Naive thymus-derived CD4-positive, alpha-beta T cell (primary cell): ENCODE measurements at regions not wholly inside any gene's neighbourhood (a gene's known extent, or its start where the extent isn't known, plus 50 kb on each side); places are given as distances from the start of the nearest gene placed in this dataset.

Experiments
- ATAC-seq: fragments of 150-1000 bp; cut with Tn5 transposase; 2 replicates; pipeline ENCODE4 v1.10.0; 2021; ENCODE audit warnings: mild to moderate bottlenecking, moderate library complexity
- CTCF ChIA-PET: fragments of 350-600 bp; sonication (Branson Sonifier 250); formaldehyde crosslinking; loops from one replicate; lab custom pipeline; 2021; ENCODE audit warnings: antibody characterized with exemption; lab: Charles Lee
- POLR2A ChIA-PET: fragments of 350-600 bp; sonication (Branson Sonifier 250); formaldehyde crosslinking; loops from one replicate; lab custom pipeline; 2021; ENCODE audit warnings: antibody characterized with exemption, inconsistent platforms; lab: Charles Lee
- DNase-seq, 9 donors: peaks; one replicate each; pipeline versions ENCODE4 v3.0.0 to v3.0.0-alpha.2; 2020 to 2022; ENCODE audit warnings: mixed read lengths in 1 of 9
- H3K27ac ChIP-seq: one replicate; pipeline ENCODE4 v1.7.0; 2013; ENCODE audit warnings: mild to moderate bottlenecking, low read depth, low read length, moderate library complexity
- H3K27me3 ChIP-seq, 2 donors: one replicate each; pipeline ENCODE4 v1.7.0; 2013; ENCODE audit warnings: low read length in 2 of 2, mild to moderate bottlenecking in 2 of 2, moderate library complexity in 2 of 2; ENCODE audit not compliant: control insufficient read depth in 2 of 2, insufficient read depth in 2 of 2
- H3K36me3 ChIP-seq, 3 experiments: 1 replicate in 2 of 3; 2 replicates in 1 of 3; pipeline ENCODE4 v1.7.0; 2013; ENCODE audit warnings: low read length in 3 of 3, mild to moderate bottlenecking in 3 of 3, moderate library complexity in 1 of 3; ENCODE audit not compliant: insufficient read depth in 3 of 3, control insufficient read depth in 2 of 3
- H3K4me1 ChIP-seq, 2 donors: one replicate each; pipeline ENCODE4 v1.7.0; 2013; ENCODE audit warnings: low read length in 2 of 2, mild to moderate bottlenecking in 2 of 2, moderate library complexity in 1 of 2; ENCODE audit not compliant: control insufficient read depth in 2 of 2, insufficient read depth in 2 of 2
- H3K4me3 ChIP-seq: 2 replicates; pipeline ENCODE4 v1.7.0; 2013; ENCODE audit warnings: mild to moderate bottlenecking, low read length
- H3K9me3 ChIP-seq, 3 experiments: 1 replicate in 2 of 3; 2 replicates in 1 of 3; pipeline ENCODE4 v1.7.0; 2013; ENCODE audit warnings: low read length in 3 of 3; ENCODE audit not compliant: control insufficient read depth in 2 of 3
- H3K27ac Mint-ChIP-seq, 9 donors: one replicate each; pipeline ENCODE4 v1.8.0; 2020 to 2022; ENCODE audit warnings: mixed read lengths in 9 of 9, mild to moderate bottlenecking in 8 of 9, moderate library complexity in 5 of 9, inconsistent platforms in 2 of 9
- H3K27me3 Mint-ChIP-seq, 5 donors: one replicate each; pipeline ENCODE4 v1.8.0; 2021 to 2022; ENCODE audit warnings: mixed read lengths in 5 of 5, mild to moderate bottlenecking in 1 of 5
- H3K36me3 Mint-ChIP-seq, 5 donors: one replicate each; pipeline ENCODE4 v1.8.0; 2020 to 2022; ENCODE audit warnings: mixed read lengths in 5 of 5, mild to moderate bottlenecking in 3 of 5, inconsistent platforms in 1 of 5
- H3K4me1 Mint-ChIP-seq, 7 donors: one replicate each; pipeline ENCODE4 v1.8.0; 2020 to 2022; ENCODE audit warnings: mixed read lengths in 7 of 7, mild to moderate bottlenecking in 3 of 7, inconsistent platforms in 1 of 7
- H3K4me3 Mint-ChIP-seq, 10 donors: one replicate each; pipeline ENCODE4 v1.8.0; 2020 to 2022; ENCODE audit warnings: mild to moderate bottlenecking in 10 of 10, mixed read lengths in 10 of 10, moderate library complexity in 6 of 10, inconsistent platforms in 2 of 10
- H3K9me3 Mint-ChIP-seq, 11 donors: one replicate each; pipeline ENCODE4 v1.8.0; 2020 to 2022; ENCODE audit warnings: mixed read lengths in 11 of 11, mild to moderate bottlenecking in 4 of 11, inconsistent platforms in 1 of 11, moderate library complexity in 1 of 11
- intact Hi-C, 2 donors: fragments of 100-400 bp; cut with micrococcal nuclease; formaldehyde crosslinking; loops; one replicate each; pipeline ENCODE4 v1.15.1; 2023

DNA sequence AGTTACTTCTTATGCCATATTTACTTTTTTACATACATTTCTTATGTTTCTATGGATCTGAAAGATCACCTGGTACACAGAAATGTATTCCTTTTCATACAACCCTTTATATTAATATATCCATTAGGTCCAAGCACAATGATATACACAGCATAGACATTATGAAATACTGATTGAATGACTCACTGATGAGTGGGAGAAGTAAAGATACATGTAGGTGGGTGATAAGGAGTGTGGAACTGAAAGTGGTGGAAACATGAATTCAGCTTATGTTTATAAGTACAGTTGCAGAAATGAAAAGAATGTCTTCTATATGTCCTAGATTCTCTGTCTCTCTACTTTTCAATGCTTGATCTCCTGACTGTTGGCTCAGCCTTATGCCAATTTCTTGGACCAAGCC lies 87.9 kb downstream of the YIPF7 start:
- H3K36me3 Mint-ChIP-seq: no peaks in the 10 kb centered on the region
- no peak for DNase-seq
- ChIA-PET POLR2A (no interaction called here), CTCF (interaction anchor here (0.6 kb wide), 1 partner anchor 16 kb away, joined by 3 read pairs; no protein-coding TSS in a partner anchor)
- no peak overlapping the region for H3K4me3 Mint-ChIP-seq
- no peaks in the 10 kb centered on the region for H3K4me1 Mint-ChIP-seq
- Histone ChIP-seq H3K4me1 (no peaks in the 10 kb centered on the region), H3K36me3 (no peaks in the 10 kb centered on the region), H3K27ac (no peak overlapping the region), H3K27me3 (no peaks in the 10 kb centered on the region), H3K9me3 (no peaks in the 10 kb centered on the region), H3K4me3 (no peak overlapping the region)
- intact Hi-C loops: no loop called here
- peaks cover 0 to 6% (median 2%) of the 10 kb centered on the region in 11 donors for H3K9me3 Mint-ChIP-seq
- peaks cover 0 to 16% (median 4%) of the 10 kb centered on the region in 5 donors for H3K27me3 Mint-ChIP-seq
- H3K27ac Mint-ChIP-seq: no peak overlapping the region
- no peak for ATAC-seq

DNA sequence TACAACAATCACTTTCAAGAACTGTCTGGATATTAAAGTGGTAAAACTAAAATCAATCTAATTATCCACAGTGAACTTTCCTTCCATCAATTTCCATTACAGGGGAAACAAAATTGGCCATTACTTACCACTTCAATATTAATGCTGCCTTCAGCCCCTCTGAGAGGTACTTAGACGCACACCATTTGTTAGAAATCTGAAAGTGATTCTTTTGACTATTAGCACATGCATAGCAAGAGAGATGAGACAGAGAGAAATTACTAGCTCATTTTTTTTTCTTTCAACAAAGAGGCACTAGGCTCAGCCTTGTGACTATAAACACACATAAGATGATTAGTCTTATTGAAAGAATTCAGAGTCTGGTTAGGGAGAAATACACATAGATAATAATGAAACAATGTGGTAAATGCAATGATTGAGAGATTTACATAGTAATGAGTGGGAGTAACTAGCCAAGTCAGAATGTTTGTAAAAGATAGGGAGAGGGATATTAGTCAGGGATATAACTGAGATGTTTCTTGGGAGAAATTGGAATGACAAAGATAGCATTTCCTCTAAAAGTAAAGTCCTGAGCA lies 93.3 kb downstream of the YIPF7 start:
- no peak for ATAC-seq
- CTCF ChIA-PET: interaction anchor here (0.6 kb wide), 1 partner anchor 1255 kb away, joined by 4 read pairs; no protein-coding TSS in a partner anchor

DNA sequence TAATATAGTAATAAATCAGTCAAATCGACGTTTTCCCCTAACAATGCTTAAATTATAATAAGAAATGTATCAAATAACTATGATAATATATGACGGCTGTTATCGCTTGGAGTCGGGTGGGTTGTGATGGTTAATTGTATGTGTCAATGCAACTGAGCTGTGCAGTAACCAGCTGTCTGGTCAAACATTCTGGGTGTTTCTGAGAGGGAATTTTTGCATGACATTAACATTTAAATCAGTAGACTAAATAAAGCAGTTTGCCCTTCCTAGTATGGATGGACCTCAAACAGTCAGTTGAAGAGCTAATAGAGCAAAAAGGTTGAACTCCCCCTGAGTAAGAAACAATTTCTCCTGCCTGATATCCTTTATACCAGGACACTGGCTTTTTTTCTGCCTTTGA lies 96.7 kb downstream of the YIPF7 start:
- intact Hi-C loops: no loop called here
- no peaks in the 10 kb centered on the region for H3K4me1 ChIP-seq
- H3K36me3 Mint-ChIP-seq: no peaks in the 10 kb centered on the region
- no peaks in the 10 kb centered on the region for H3K4me1 Mint-ChIP-seq
- DNase-seq: no peak
- ChIA-PET CTCF (no interaction called here), POLR2A (no interaction called here)
- ATAC-seq: no peak
- H3K27ac ChIP-seq: no peak overlapping the region
- H3K27me3 ChIP-seq: no peaks in the 10 kb centered on the region
- H3K27ac Mint-ChIP-seq: no peak overlapping the region
- no peak overlapping the region for H3K4me3 Mint-ChIP-seq
- H3K9me3 Mint-ChIP-seq: no peaks in the 10 kb centered on the region
- no peaks in the 10 kb centered on the region for H3K9me3 ChIP-seq
- no peaks in the 10 kb centered on the region for H3K36me3 ChIP-seq
- peaks cover 0 to 7% (median 1%) of the 10 kb centered on the region in 5 donors for H3K27me3 Mint-ChIP-seq
- no peak overlapping the region for H3K4me3 ChIP-seq

More for the DNA sequence above, 93.3 kb downstream of the YIPF7 start:
- no peaks in the 10 kb centered on the region for H3K4me1 Mint-ChIP-seq
- no peak overlapping the region for H3K4me3 Mint-ChIP-seq
- H3K9me3 Mint-ChIP-seq: peaks cover 0 to 2% (median 0%) of the 10 kb centered on the region in 11 donors
- POLR2A ChIA-PET: no interaction called here
- intact Hi-C loops: no loop called here
- Histone ChIP-seq H3K27ac (no peak overlapping the region), H3K9me3 (no peaks in the 10 kb centered on the region), H3K36me3 (no peaks in the 10 kb centered on the region), H3K27me3 (no peaks in the 10 kb centered on the region), H3K4me1 (no peaks in the 10 kb centered on the region), H3K4me3 (no peak overlapping the region)
- H3K27ac Mint-ChIP-seq: no peak overlapping the region
- no peaks in the 10 kb centered on the region for H3K36me3 Mint-ChIP-seq
- H3K27me3 Mint-ChIP-seq: peaks cover 0 to 11% (median 4%) of the 10 kb centered on the region in 5 donors
- no peak for DNase-seq

DNA sequence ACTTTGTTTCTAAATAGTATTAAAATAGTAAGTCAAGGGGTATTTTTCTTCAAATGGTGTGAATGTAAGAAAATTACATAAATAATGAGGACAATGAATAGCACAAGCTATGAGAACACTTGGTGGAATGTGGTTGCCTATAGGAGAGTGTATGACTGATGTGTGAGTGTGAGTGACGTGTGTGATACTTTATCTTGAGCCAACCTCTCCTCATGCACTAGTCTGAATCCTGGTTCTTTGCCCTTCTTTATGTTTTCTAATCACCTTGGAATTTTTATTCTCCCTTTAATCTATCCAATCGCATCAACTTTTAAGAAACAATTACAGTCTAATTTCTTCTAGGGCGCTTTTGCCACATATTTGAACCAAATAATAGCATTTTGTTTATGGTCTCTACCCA lies 98.2 kb downstream of the YIPF7 start:
- ATAC-seq (no peak), DNase-seq (no peak)
- Histone ChIP-seq H3K27me3 (no peaks in the 10 kb centered on the region), H3K9me3 (no peaks in the 10 kb centered on the region), H3K4me3 (no peak overlapping the region), H3K4me1 (no peaks in the 10 kb centered on the region), H3K36me3 (no peaks in the 10 kb centered on the region), H3K27ac (no peak overlapping the region)
- ChIA-PET CTCF (no interaction called here), POLR2A (no interaction called here)
- no peak overlapping the region for H3K4me3 Mint-ChIP-seq
- intact Hi-C loops: no loop called here
- no peak overlapping the region for H3K27ac Mint-ChIP-seq
- H3K4me1 Mint-ChIP-seq: no peaks in the 10 kb centered on the region
- no peaks in the 10 kb centered on the region for H3K36me3 Mint-ChIP-seq
- no peaks in the 10 kb centered on the region for H3K9me3 Mint-ChIP-seq
- no peaks in the 10 kb centered on the region for H3K27me3 Mint-ChIP-seq

DNA sequence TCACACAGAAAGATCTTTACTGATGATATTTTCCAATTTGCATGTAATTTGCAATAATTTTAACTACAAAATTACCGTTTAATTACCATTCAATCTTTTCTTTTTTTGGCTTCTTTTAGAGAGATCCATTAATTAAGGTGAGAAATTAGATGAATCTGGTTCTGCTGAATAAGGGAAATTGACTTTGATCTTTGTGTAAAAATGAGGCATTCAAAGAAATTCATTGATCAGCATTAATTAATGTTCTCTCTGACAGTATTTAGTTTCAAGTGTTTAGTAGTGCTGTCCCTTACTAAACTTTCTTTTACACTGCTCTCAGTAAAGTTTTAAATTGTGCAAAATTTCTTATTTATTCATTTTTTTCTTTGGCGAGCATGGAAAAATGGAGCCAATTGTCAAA lies 97.2 kb upstream of the KCTD8 start:
- H3K27ac Mint-ChIP-seq: no peak overlapping the region
- intact Hi-C loops: no loop called here
- H3K36me3 Mint-ChIP-seq: no peaks in the 10 kb centered on the region
- H3K4me3 Mint-ChIP-seq: no peak overlapping the region
- no peaks in the 10 kb centered on the region for H3K27me3 Mint-ChIP-seq
- Histone ChIP-seq H3K4me1 (no peaks in the 10 kb centered on the region), H3K27me3 (no peaks in the 10 kb centered on the region), H3K36me3 (no peaks in the 10 kb centered on the region), H3K4me3 (no peak overlapping the region), H3K27ac (no peak overlapping the region), H3K9me3 (no peaks in the 10 kb centered on the region)
- CTCF ChIA-PET: no interaction called here
- no peaks in the 10 kb centered on the region for H3K4me1 Mint-ChIP-seq
- peaks cover 0 to 9% (median 0%) of the 10 kb centered on the region in 11 donors for H3K9me3 Mint-ChIP-seq
- DNase-seq (no peak), ATAC-seq (no peak)
- POLR2A ChIA-PET: no interaction called here

DNA sequence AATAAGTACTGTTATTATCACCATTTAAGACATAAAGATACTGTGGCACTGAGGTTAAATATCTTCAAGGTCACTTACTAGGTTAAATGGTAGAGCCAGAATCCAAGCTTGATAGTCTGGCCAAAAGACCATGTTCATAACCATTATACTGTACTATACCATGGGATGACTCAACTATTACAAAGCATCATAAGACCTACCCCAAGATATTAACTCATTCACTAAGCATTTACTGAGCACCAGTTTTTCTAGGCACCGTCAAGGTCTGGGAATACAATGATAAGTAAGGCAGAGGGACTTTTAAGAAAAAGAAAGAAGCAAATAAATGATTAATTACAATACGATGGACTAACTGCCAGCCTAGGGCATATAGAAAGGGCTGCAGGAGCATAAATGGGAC lies 95.5 kb upstream of the KCTD8 start:
- Histone ChIP-seq H3K4me3 (no peak overlapping the region), H3K27ac (no peak overlapping the region), H3K36me3 (no peaks in the 10 kb centered on the region), H3K4me1 (no peaks in the 10 kb centered on the region), H3K9me3 (no peaks in the 10 kb centered on the region), H3K27me3 (no peaks in the 10 kb centered on the region)
- Mint-ChIP-seq H3K9me3 (peaks cover 0 to 9% (median 0%) of the 10 kb centered on the region in 11 donors), H3K4me3 (no peak overlapping the region), H3K27ac (no peak overlapping the region), H3K4me1 (no peaks in the 10 kb centered on the region), H3K36me3 (no peaks in the 10 kb centered on the region), H3K27me3 (no peaks in the 10 kb centered on the region)
- POLR2A ChIA-PET: no interaction called here
- CTCF ChIA-PET: no interaction called here
- intact Hi-C loops: no loop called here
- ATAC-seq: no peak
- no peak for DNase-seq

DNA sequence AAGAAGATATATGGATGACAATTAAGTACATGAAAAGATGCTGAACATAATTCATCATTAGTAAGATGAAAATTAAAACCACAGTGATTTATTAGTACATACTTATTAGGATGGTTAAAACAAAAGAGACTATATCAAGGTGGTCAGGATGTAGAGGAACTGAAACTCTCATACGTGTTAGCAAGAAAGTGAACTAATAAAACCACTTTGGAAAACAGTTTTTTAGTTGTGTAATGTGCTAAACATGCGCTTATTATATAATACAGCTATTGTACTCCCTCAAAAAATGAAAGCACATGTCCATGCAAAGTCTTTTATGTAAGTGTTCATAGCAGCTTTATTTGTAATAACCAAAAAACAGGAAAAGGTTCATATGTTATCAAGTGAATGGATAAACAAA lies 89.9 kb upstream of the KCTD8 start:
- H3K4me3 ChIP-seq: no peak overlapping the region
- H3K27ac ChIP-seq: no peak overlapping the region
- DNase-seq: no peak
- ChIA-PET CTCF (no interaction called here), POLR2A (no interaction called here)
- ATAC-seq: no peak
- no peaks in the 10 kb centered on the region for H3K4me1 ChIP-seq
- H3K27ac Mint-ChIP-seq: no peak overlapping the region
- peaks cover 0 to 6% (median 0%) of the 10 kb centered on the region in 5 donors for H3K27me3 Mint-ChIP-seq
- H3K4me3 Mint-ChIP-seq: no peak overlapping the region
- no peaks in the 10 kb centered on the region for H3K36me3 ChIP-seq
- H3K4me1 Mint-ChIP-seq: no peaks in the 10 kb centered on the region
- H3K9me3 Mint-ChIP-seq: no peaks in the 10 kb centered on the region
- no peaks in the 10 kb centered on the region for H3K27me3 ChIP-seq
- no peaks in the 10 kb centered on the region for H3K9me3 ChIP-seq
- intact Hi-C loops: no loop called here
- H3K36me3 Mint-ChIP-seq: no peaks in the 10 kb centered on the region
